Mucosa of gallbladder (tissue), 1 donor: ENCODE measurements at regions not wholly inside any gene's neighbourhood (a gene's known extent, or its start where the extent isn't known, plus 50 kb on each side); places are given as distances from the start of the nearest gene placed in this dataset.
"Not testable (repeated sequence)": the region's sequence is repeated elsewhere in the genome, so short reads cannot be mapped to it uniquely, and the experiment has no call there.

Experiments used
- DNase-seq: peaks from one replicate; pipeline ENCODE4 v3.0.0-alpha.2; 2020; ENCODE audit warnings: low spot score
- donor health status: DM: no; HTN: no; CAD: no.

GRCh38 chr7:13792208-13792607 lies 197.3 kb downstream of the ETV1 start:
- no peak for DNase-seq

GRCh38 chr7:13793926-13794325 lies 195.5 kb downstream of the ETV1 start:
- no peak for DNase-seq

GRCh38 chr7:13794581-13794980 lies 194.9 kb downstream of the ETV1 start:
- DNase-seq, result no peak

- DNase-seq, result no peak
Observed at GRCh38 chr7:13797545-13797944, 191.9 kb downstream of the ETV1 start.

GRCh38 chr7:13800694-13801448 lies 188.6 kb downstream of the ETV1 start:
- DNase-seq, result no peak

GRCh38 chr7:13801669-13802068 lies 187.8 kb downstream of the ETV1 start:
- DNase-seq, result no peak

GRCh38 chr7:13802651-13803050 lies 186.8 kb downstream of the ETV1 start:
- no peak for DNase-seq

GRCh38 chr7:13803134-13803533 lies 186.3 kb downstream of the ETV1 start:
- no peak for DNase-seq

- not testable (repeated sequence) for DNase-seq
Observed at GRCh38 chr7:13806089-13806867, 183.2 kb downstream of the ETV1 start.

- not testable (repeated sequence) for DNase-seq
Observed at GRCh38 chr7:13817230-13817629, 172.2 kb downstream of the ETV1 start.

GRCh38 chr7:13821152-13821787 lies 168.2 kb downstream of the ETV1 start:
- DNase-seq, result no peak

- no peak for DNase-seq
Observed at GRCh38 chr7:13822678-13823077, 166.8 kb downstream of the ETV1 start.

GRCh38 chr7:13826752-13827151 lies 162.7 kb downstream of the ETV1 start:
- no peak for DNase-seq

GRCh38 chr7:13827716-13828115 lies 161.8 kb downstream of the ETV1 start:
- no peak for DNase-seq

- no peak for DNase-seq
Observed at GRCh38 chr7:13829231-13829630, 160.2 kb downstream of the ETV1 start.

- no peak for DNase-seq
Observed at GRCh38 chr7:13829914-13830900, 159.3 kb downstream of the ETV1 start.

- DNase-seq, result no peak
Observed at GRCh38 chr7:13832346-13832745, 157.1 kb downstream of the ETV1 start.

GRCh38 chr7:13834328-13834761 lies 155.1 kb downstream of the ETV1 start:
- no peak for DNase-seq

GRCh38 chr7:13835442-13835841 lies 154.0 kb downstream of the ETV1 start:
- no peak for DNase-seq

- DNase-seq, result no peak
Observed at GRCh38 chr7:13839063-13839462, 150.4 kb downstream of the ETV1 start.
